CD4-positive, alpha-beta memory T cell (primary cell): ENCODE measurements at regions not wholly inside any gene's neighbourhood (a gene's known extent, or its start where the extent isn't known, plus 50 kb on each side); places are given as distances from the start of the nearest gene placed in this dataset.

ENCODE experiments used
- CTCF ChIA-PET: fragments of 350-600 bp; sonication (Branson Sonifier 250); formaldehyde crosslinking; loops from one replicate; lab custom pipeline; 2021; ENCODE audit warnings: inconsistent platforms; ENCODE audit not compliant: partially characterized antibody; lab: Charles Lee
- POLR2A ChIA-PET: fragments of 350-600 bp; sonication (Branson Sonifier 250); formaldehyde crosslinking; loops from one replicate; lab custom pipeline; 2021; ENCODE audit not compliant: partially characterized antibody; lab: Charles Lee
- DNase-seq, 5 donors: peaks; one replicate each; pipeline versions ENCODE4 v3.0.0 to v3.0.0-alpha.2; 2020 to 2022; ENCODE audit warnings: mixed read lengths in 1 of 5
- H3K27ac ChIP-seq: one replicate; pipeline ENCODE4 v1.7.0; 2013; ENCODE audit warnings: low read depth, low read length
- H3K27me3 ChIP-seq: 2 replicates; pipeline ENCODE4 v1.7.0; 2013; ENCODE audit warnings: mild to moderate bottlenecking, low read length, moderate library complexity; ENCODE audit not compliant: insufficient read depth
- H3K36me3 ChIP-seq: 2 replicates; pipeline ENCODE4 v1.7.0; 2013; ENCODE audit warnings: mild to moderate bottlenecking, low read length, moderate library complexity; ENCODE audit not compliant: insufficient read depth
- H3K4me1 ChIP-seq: 2 replicates; pipeline ENCODE4 v1.7.0; 2013; ENCODE audit warnings: mild to moderate bottlenecking, low read length, moderate library complexity; ENCODE audit not compliant: insufficient read depth
- H3K4me3 ChIP-seq, 2 donors: one replicate each; pipeline ENCODE4 v1.7.0; 2013; ENCODE audit warnings: low read length in 2 of 2, mild to moderate bottlenecking in 1 of 2
- H3K9me3 ChIP-seq, 2 donors: one replicate each; pipeline ENCODE4 v1.7.0; 2013; ENCODE audit warnings: low read length in 2 of 2, control low read depth in 1 of 2; ENCODE audit not compliant: control insufficient read depth in 1 of 2
- H3K27ac Mint-ChIP-seq, 7 donors: one replicate each; pipeline ENCODE4 v1.8.0; 2020 to 2021; ENCODE audit warnings: mixed read lengths in 7 of 7, mild to moderate bottlenecking in 6 of 7, inconsistent platforms in 3 of 7, moderate library complexity in 3 of 7
- H3K27me3 Mint-ChIP-seq, 2 donors: one replicate each; pipeline ENCODE4 v1.8.0; 2020 to 2021; ENCODE audit warnings: mixed read lengths in 2 of 2
- H3K36me3 Mint-ChIP-seq, 2 donors: one replicate each; pipeline ENCODE4 v1.8.0; 2020 to 2021; ENCODE audit warnings: mixed read lengths in 2 of 2, inconsistent platforms in 1 of 2, mild to moderate bottlenecking in 1 of 2
- H3K4me1 Mint-ChIP-seq, 4 donors: one replicate each; pipeline ENCODE4 v1.8.0; 2020 to 2021; ENCODE audit warnings: mixed read lengths in 4 of 4, mild to moderate bottlenecking in 1 of 4
- H3K4me3 Mint-ChIP-seq, 8 donors: one replicate each; pipeline ENCODE4 v1.8.0; 2020 to 2021; ENCODE audit warnings: mixed read lengths in 8 of 8, mild to moderate bottlenecking in 7 of 8, moderate library complexity in 6 of 8, inconsistent platforms in 3 of 8
- H3K9me3 Mint-ChIP-seq, 8 donors: one replicate each; pipeline ENCODE4 v1.8.0; 2020 to 2021; ENCODE audit warnings: mixed read lengths in 8 of 8, mild to moderate bottlenecking in 5 of 8, inconsistent platforms in 3 of 8, moderate library complexity in 1 of 8
- intact Hi-C: fragments of 100-400 bp; cut with micrococcal nuclease; formaldehyde crosslinking; loops from one replicate; pipeline ENCODE4 v1.15.1; 2023

DNA sequence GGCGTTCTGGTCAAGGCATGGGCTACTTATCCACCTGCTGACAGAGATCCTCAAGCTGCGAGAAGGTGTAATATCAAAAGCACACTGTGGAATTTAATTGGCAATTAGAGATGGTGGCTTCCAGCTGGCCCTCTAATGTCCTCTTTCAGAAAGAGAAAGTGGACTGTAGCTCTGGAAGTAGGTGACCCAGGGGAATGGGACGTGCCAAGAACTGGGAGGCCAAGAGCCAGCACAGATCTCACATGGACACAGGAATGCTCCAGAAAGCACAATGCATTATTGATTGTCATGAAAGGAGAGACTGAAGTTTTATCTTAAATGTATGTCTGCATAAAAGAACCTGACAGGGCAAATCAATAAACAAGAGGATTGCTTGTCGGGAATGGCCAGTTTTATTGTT, 198.6 kb upstream of the CDH4 start:
- no peaks in the 10 kb centered on the region for H3K4me1 Mint-ChIP-seq
- H3K9me3 Mint-ChIP-seq: peaks cover 0 to 3% (median under 1%) of the 10 kb centered on the region in 8 donors
- no peak overlapping the region for H3K27ac Mint-ChIP-seq
- H3K4me3 Mint-ChIP-seq: no peak overlapping the region
- POLR2A ChIA-PET: no interaction called here
- no peaks in the 10 kb centered on the region for H3K9me3 ChIP-seq
- H3K4me1 ChIP-seq: no peaks in the 10 kb centered on the region
- no peaks in the 10 kb centered on the region for H3K27me3 ChIP-seq
- no peaks in the 10 kb centered on the region for H3K36me3 ChIP-seq
- no peak overlapping the region for H3K4me3 ChIP-seq
- CTCF ChIA-PET: no interaction called here
- no peak overlapping the region for H3K27ac ChIP-seq
- no peak for DNase-seq
- H3K36me3 Mint-ChIP-seq: no peaks in the 10 kb centered on the region
- intact Hi-C loops: no loop called here
- H3K27me3 Mint-ChIP-seq: no peaks in the 10 kb centered on the region

DNA sequence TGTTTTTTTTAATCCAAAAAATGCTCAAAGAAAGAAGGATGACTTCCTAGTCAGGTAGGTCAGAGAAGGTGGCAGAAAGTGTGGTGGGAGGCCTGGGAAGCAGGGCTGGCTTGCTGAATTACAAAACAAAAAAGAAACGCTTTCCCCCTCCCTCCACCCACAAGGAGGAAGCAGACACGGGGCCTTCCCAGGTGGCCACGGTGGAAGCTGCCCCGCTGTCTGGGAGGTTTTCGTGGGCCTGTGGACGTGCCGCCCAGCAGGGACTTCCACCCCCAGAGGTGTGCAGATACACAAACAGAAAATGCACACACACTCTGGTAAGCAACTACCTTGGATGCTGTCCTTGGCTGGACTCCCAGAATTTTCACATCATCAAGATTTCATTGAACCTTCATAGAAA, 198.2 kb upstream of the CDH4 start:
- no peak overlapping the region for H3K4me3 ChIP-seq
- H3K4me3 Mint-ChIP-seq: no peak overlapping the region
- no peak overlapping the region for H3K27ac Mint-ChIP-seq
- H3K9me3 Mint-ChIP-seq: peaks cover 0 to 3% (median 0%) of the 10 kb centered on the region in 8 donors
- H3K27me3 Mint-ChIP-seq: no peaks in the 10 kb centered on the region
- H3K4me1 Mint-ChIP-seq: no peaks in the 10 kb centered on the region
- intact Hi-C loops: no loop called here
- ChIA-PET CTCF (no interaction called here), POLR2A (no interaction called here)
- H3K9me3 ChIP-seq: no peaks in the 10 kb centered on the region
- DNase-seq: no peak
- no peaks in the 10 kb centered on the region for H3K36me3 Mint-ChIP-seq
- H3K36me3 ChIP-seq: no peaks in the 10 kb centered on the region
- H3K4me1 ChIP-seq: no peaks in the 10 kb centered on the region
- H3K27ac ChIP-seq: no peak overlapping the region
- H3K27me3 ChIP-seq: no peaks in the 10 kb centered on the region

DNA sequence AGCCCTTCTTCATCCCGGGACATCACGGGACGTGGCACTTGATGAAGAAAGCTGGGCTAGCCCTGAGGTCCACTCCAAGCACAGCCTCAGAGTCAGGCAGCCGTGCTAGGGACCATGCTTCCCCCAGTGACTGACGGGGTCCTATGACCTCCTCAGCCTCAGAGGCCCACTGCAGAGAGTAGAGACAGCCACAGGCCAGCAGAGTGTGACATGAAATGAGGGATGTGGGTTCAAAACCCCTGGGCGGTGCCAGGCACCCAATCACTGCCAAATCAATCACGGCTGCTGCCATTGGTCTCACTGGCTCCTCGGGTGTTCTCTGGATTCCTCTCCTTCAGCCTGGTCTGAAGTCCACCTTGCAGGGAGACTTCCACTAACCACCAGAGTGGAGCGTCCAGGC, 197.7 kb upstream of the CDH4 start:
- CTCF ChIA-PET: no interaction called here
- Histone ChIP-seq H3K27me3 (no peaks in the 10 kb centered on the region), H3K36me3 (no peaks in the 10 kb centered on the region), H3K27ac (no peak overlapping the region), H3K4me3 (no peak overlapping the region), H3K9me3 (no peaks in the 10 kb centered on the region), H3K4me1 (no peaks in the 10 kb centered on the region)
- H3K9me3 Mint-ChIP-seq: peaks cover 0 to 3% (median 0%) of the 10 kb centered on the region in 8 donors
- no peak for DNase-seq
- intact Hi-C loops: no loop called here
- POLR2A ChIA-PET: no interaction called here
- no peak overlapping the region for H3K4me3 Mint-ChIP-seq
- no peaks in the 10 kb centered on the region for H3K36me3 Mint-ChIP-seq
- H3K4me1 Mint-ChIP-seq: no peaks in the 10 kb centered on the region
- no peak overlapping the region for H3K27ac Mint-ChIP-seq
- H3K27me3 Mint-ChIP-seq: no peaks in the 10 kb centered on the region

DNA sequence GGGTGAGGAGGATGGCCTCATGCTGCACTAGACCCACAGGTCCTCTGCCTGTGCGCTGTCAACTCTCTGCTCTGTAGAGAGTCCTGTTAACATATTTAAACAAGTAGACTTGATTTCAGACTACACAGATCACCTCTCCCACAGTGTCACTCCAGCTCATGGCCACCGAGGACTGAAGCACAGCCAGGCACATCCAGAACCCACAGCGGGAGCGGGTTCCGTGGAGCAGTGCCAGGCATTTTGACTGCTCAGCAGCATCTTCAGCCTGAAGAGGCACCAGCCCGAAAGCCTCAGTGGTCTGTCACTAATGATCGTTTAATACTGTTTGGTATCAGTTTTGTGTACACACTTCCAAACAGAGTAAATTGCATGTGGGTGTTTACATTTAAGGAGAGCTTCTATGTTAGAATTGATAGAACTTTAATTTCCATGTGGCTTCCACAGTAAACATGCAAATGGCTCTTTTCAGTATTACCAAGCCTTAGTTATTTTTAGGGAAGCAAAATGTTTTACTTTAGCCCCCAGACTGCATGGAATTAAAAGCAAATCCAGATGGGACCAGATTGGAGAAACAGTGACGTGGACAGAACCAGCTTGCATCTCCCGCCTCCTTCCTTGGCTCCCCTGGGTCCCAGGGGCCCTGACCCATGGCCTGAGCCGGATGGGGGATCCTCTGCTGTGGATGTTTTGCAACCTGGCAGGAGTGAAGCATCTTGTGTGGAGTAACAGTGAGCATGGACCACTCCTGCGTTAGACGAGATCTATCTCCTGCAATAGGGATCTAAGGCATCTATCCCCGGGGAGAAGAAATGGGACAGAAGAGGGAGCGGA, 196.7 kb upstream of the CDH4 start:
- H3K36me3 ChIP-seq: no peaks in the 10 kb centered on the region
- no peak for DNase-seq
- no peaks in the 10 kb centered on the region for H3K27me3 ChIP-seq
- Mint-ChIP-seq H3K4me1 (no peaks in the 10 kb centered on the region), H3K36me3 (no peaks in the 10 kb centered on the region), H3K4me3 (no peak overlapping the region), H3K9me3 (peaks cover 0 to 3% (median under 1%) of the 10 kb centered on the region in 8 donors), H3K27me3 (no peaks in the 10 kb centered on the region), H3K27ac (no peak overlapping the region)
- H3K27ac ChIP-seq: no peak overlapping the region
- H3K9me3 ChIP-seq: no peaks in the 10 kb centered on the region
- POLR2A ChIA-PET: no interaction called here
- no peaks in the 10 kb centered on the region for H3K4me1 ChIP-seq
- intact Hi-C loops: no loop called here
- no peak overlapping the region for H3K4me3 ChIP-seq
- CTCF ChIA-PET: no interaction called here

DNA sequence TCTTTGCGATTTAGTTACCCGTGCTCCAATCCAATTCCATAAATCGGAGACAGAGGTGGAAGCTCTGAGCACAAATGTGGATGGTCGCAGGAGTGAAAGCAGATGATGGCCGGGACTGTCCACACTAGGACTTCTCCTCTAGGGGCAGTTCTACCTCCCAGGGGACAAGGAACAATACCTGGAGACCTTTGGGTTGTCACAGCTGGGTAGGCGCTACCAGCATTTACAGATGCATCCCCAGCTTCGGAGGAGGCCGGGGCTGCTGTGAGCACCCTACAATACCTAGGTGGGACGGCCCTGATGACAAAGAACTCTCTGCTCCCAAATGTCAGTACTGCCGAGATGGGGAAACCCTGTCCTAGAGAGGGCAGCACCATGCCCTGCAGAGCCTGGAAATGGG, 195.9 kb upstream of the CDH4 start:
- no peaks in the 10 kb centered on the region for H3K27me3 ChIP-seq
- H3K9me3 ChIP-seq: no peaks in the 10 kb centered on the region
- ChIA-PET POLR2A (no interaction called here), CTCF (no interaction called here)
- no peak overlapping the region for H3K27ac Mint-ChIP-seq
- no peak overlapping the region for H3K4me3 Mint-ChIP-seq
- H3K4me1 Mint-ChIP-seq: no peaks in the 10 kb centered on the region
- no peak for DNase-seq
- no peaks in the 10 kb centered on the region for H3K27me3 Mint-ChIP-seq
- H3K36me3 Mint-ChIP-seq: no peaks in the 10 kb centered on the region
- no peak overlapping the region for H3K4me3 ChIP-seq
- no peaks in the 10 kb centered on the region for H3K4me1 ChIP-seq
- no peak overlapping the region for H3K27ac ChIP-seq
- H3K9me3 Mint-ChIP-seq: peaks cover 0 to 4% (median 1%) of the 10 kb centered on the region in 8 donors
- no peaks in the 10 kb centered on the region for H3K36me3 ChIP-seq
- intact Hi-C loops: no loop called here

DNA sequence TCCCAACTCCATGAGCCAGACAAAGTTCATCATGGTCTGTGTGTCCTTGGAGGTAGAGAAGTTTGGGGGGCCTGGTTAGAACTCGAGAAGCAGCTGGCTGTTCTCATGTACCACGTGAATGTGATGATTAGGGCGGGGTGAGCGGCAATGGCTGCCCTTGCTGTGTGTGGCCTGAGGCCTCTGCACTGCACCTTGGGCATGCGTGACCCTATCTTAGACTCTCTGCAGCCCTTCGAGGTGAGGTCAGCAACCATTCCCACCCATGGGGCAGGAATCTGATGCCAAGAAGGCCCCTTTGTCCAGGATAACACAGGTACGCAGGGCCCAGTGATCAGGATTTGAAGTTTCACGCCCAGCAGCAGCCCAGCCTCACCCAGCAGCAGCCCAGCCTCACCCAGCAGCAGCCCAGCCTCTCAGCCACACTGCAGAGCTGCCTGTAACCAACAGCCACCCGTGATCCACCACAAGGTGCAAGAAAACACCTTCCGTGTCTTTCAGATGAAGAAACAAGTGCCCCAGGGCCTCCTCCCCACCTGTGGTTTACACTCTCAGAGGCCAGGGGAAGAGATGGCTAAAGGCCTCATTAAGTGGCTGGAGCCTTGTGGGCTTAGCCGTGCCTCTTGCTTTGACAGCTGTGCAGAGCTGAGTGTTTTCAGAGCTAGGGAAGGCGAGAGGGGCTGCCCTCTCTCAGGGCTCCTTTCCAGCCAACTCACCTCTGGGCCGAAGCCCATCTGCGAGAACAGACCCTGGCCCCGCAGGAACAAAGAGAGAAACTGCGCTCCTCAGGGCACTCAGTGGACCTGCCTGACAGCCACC, 195.2 kb upstream of the CDH4 start:
- Mint-ChIP-seq H3K4me3 (no peak overlapping the region), H3K4me1 (no peaks in the 10 kb centered on the region), H3K27me3 (no peaks in the 10 kb centered on the region), H3K36me3 (no peaks in the 10 kb centered on the region), H3K9me3 (peaks cover 0 to 5% (median 2%) of the 10 kb centered on the region in 8 donors), H3K27ac (no peak overlapping the region)
- H3K9me3 ChIP-seq: no peaks in the 10 kb centered on the region
- H3K4me3 ChIP-seq: no peak overlapping the region
- CTCF ChIA-PET: no interaction called here
- DNase-seq: no peak
- POLR2A ChIA-PET: no interaction called here
- H3K4me1 ChIP-seq: no peaks in the 10 kb centered on the region
- no peaks in the 10 kb centered on the region for H3K27me3 ChIP-seq
- no peak overlapping the region for H3K27ac ChIP-seq
- intact Hi-C loops: no loop called here
- no peaks in the 10 kb centered on the region for H3K36me3 ChIP-seq

DNA sequence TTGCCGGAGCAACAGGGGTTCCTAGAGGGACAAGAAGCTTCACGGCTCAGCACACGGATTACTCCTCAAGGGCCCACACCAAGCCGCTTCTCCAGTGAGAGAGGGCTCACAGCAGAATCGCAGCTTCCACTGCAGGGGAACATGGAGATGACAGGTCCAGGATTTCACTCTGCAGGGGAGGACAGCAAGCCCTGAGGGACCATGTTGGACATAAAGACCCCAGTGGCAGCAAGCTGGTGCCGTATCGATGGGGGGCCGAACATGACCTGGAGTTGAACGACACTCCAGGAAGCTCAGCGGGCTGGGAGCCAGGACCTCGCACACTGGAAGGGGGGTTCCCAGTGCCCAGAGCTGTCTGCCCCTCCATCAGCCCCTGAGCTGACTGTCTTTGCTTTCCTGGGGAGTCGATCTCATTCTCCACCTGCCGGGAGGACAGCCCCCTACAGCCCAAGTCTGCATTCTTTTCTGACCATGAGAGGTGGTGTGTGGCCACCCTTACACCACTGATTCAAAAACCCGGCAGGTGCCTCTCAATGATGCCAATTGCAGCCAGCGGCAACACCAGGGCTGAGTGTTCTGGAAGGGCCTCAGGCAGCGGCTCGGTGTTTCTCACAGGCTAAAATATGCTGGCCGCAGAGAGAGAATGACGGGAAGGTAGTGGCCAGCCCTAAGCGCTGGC, 194.5 kb upstream of the CDH4 start:
- Mint-ChIP-seq H3K4me3 (no peak overlapping the region), H3K9me3 (peaks cover 0 to 8% (median 2%) of the 10 kb centered on the region in 8 donors), H3K27ac (no peak overlapping the region), H3K27me3 (no peaks in the 10 kb centered on the region), H3K36me3 (no peaks in the 10 kb centered on the region), H3K4me1 (no peaks in the 10 kb centered on the region)
- H3K27ac ChIP-seq: no peak overlapping the region
- no peak overlapping the region for H3K4me3 ChIP-seq
- no peaks in the 10 kb centered on the region for H3K36me3 ChIP-seq
- intact Hi-C loops: no loop called here
- no peaks in the 10 kb centered on the region for H3K9me3 ChIP-seq
- no peak for DNase-seq
- ChIA-PET CTCF (no interaction called here), POLR2A (no interaction called here)
- no peaks in the 10 kb centered on the region for H3K27me3 ChIP-seq
- no peaks in the 10 kb centered on the region for H3K4me1 ChIP-seq
